Fibroblast of the aortic adventitia (primary cell): ENCODE measurements at regions not wholly inside any gene's neighbourhood (a gene's known extent, or its start where the extent isn't known, plus 50 kb on each side); places are given as distances from the start of the nearest gene placed in this dataset.
A peak's percentile ranks its signal among the peaks of the same experiment; 100 is the strongest.

ENCODE experiments used
- DNase-seq: peaks from one replicate; pipeline ENCODE4 v3.0.0-alpha.2; 2010; ENCODE audit warnings: low read depth
- H3K4me3 ChIP-seq: 2 replicates; pipeline ENCODE4 v1.5.1; 2011; ENCODE audit warnings: low read depth, mild to moderate bottlenecking, control low read depth, low read length, moderate library complexity
- CTCF ChIP-seq: IDR thresholded peaks from 2 replicates; pipeline ENCODE4 v1.5.1; 2011; ENCODE audit warnings: mild to moderate bottlenecking, low read length, control low read depth, inconsistent platforms; ENCODE audit not compliant: insufficient read depth

- TF ChIP-seq CTCF: no peak
- DNase-seq: no peak
- no peak overlapping the region for H3K4me3 ChIP-seq
Measured at GRCh38 chr1:229155472-229155871, 115.4 kb upstream of the RAB4A start.

DNA sequence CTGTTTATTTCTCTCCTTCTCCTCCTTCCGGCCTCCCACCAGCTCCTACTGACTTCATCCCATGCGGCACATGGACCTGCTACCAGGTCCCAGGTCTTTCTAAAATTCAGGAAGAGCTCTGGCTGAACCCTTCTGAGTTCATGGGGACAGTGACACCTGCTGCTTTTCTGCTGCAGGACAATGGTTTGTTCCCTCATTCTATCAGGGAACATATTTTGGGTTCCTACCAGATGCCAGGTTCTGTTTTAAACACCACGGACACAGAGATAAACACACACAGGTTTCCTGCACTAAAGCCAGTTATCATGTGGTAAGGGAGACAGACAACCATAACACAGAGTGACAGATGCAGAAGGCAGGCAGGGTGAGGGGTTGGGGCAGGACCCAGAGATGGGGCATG lies 114.0 kb upstream of the RAB4A start:
- TF ChIP-seq CTCF: peak; percentile 25
- H3K4me3 ChIP-seq: no peak overlapping the region
- DNase-seq: peak; percentile 25

DNA sequence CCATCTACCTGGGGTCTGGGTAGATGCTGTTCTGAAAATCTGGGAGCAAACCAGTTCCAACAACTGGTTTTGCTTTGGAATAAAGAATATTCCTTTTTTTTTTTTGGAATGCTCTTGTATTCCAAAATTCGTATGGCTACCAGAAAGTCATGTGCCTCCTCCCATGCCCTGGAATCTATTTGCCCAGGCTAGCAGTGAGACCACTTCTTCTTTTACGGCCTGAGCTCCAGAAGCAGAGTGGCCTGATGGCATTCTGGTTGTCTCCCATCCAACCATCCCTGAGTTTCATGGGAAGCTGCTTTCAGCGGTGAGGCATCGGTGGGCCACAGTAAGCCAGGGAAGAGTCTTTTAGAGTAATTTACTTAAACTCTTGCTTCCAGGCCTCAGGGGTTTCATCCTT lies 113.4 kb upstream of the RAB4A start:
- TF ChIP-seq CTCF: no peak
- no peak overlapping the region for H3K4me3 ChIP-seq
- no peak for DNase-seq

- TF ChIP-seq CTCF: no peak
- DNase-seq: no peak
- no peak overlapping the region for H3K4me3 ChIP-seq
Measured at GRCh38 chr1:229158341-229158921, 112.5 kb upstream of the RAB4A start.

DNA sequence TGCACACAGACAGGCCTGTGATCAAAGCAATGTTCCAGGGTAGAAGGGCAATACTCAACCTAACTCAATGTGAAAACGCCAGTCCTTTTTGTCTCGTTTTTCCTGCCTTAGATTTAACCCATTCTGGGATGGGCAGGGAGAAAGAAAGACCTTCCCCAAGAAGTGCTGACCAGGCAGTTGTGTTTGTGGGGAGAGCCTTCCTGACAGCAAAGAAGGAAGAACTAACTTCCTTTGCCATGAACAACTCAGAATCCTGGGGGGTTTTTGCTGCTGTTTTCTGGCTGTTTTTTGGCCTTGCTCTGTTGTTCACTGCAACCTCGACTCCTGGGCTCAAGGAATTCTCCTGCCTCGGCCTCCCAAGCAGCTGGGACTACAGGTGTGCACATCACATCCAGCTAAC lies 112.0 kb upstream of the RAB4A start:
- no peak for TF ChIP-seq CTCF

GRCh38 chr1:229159668-229160544 lies 111.0 kb upstream of the RAB4A start:
- DNase-seq: no peak
- H3K4me3 ChIP-seq: no peak overlapping the region
- no peak for TF ChIP-seq CTCF

More for the DNA sequence above, 112.0 kb upstream of the RAB4A start:
- no peak overlapping the region for H3K4me3 ChIP-seq
- DNase-seq: no peak

- no peak overlapping the region for H3K4me3 ChIP-seq
- TF ChIP-seq CTCF: no peak
- no peak for DNase-seq
Measured at GRCh38 chr1:229161740-229162139, 109.2 kb upstream of the RAB4A start.
